Esophagus (tissue), 2 donors: ENCODE measurements at regions not wholly inside any gene's neighbourhood (a gene's known extent, or its start where the extent isn't known, plus 50 kb on each side); places are given as distances from the start of the nearest gene placed in this dataset.
"Not testable (repeated sequence)": the region's sequence is repeated elsewhere in the genome, so short reads cannot be mapped to it uniquely, and the experiment has no call there.

Experiments
- H3K27ac ChIP-seq, 2 donors: one replicate each; pipeline ENCODE4 v1.5.1; 2013; ENCODE audit warnings: low read depth in 2 of 2, mild to moderate bottlenecking in 2 of 2, inconsistent platforms in 1 of 2, low read length in 1 of 2, moderate library complexity in 1 of 2
- H3K27me3 ChIP-seq, 2 donors: one replicate each; pipeline ENCODE4 v1.6.1; 2013; ENCODE audit warnings: low read length in 2 of 2, control low read depth in 1 of 2, mild to moderate bottlenecking in 1 of 2; ENCODE audit not compliant: insufficient read depth in 2 of 2, control insufficient read depth in 1 of 2
- H3K36me3 ChIP-seq, 2 donors: one replicate each; pipeline ENCODE4 v1.6.1; 2013; ENCODE audit warnings: low read length in 1 of 2; ENCODE audit not compliant: control insufficient read depth in 2 of 2, insufficient read depth in 2 of 2
- H3K4me1 ChIP-seq, 2 donors: one replicate each; pipeline ENCODE4 v1.6.1; 2013; ENCODE audit warnings: low read length in 1 of 2; ENCODE audit not compliant: control insufficient read depth in 2 of 2, insufficient read depth in 2 of 2
- H3K4me3 ChIP-seq, 2 donors: one replicate each; pipeline ENCODE4 v1.5.1; 2013; ENCODE audit warnings: low read length in 2 of 2, mild to moderate bottlenecking in 2 of 2, low read depth in 1 of 2, moderate library complexity in 1 of 2
- H3K9me3 ChIP-seq, 2 donors: one replicate each; pipeline ENCODE4 v1.6.1; 2013; ENCODE audit warnings: mild to moderate bottlenecking in 2 of 2, low read depth in 1 of 2, low read length in 1 of 2, moderate library complexity in 1 of 2; ENCODE audit not compliant: control insufficient read depth in 2 of 2, insufficient read depth in 1 of 2
- WGBS, 2 donors: extraction: QIAGEN DNeasy Blood & Tissue Kit; methylation state at CpG; one replicate each; pipeline ENCODE4 v1.1.7; 2013; 5-methylcytosine and 5-hydroxymethylcytosine counted together
- donor health status: healthy with polysubstance abuse.
- donor health status: Bipolar disorder and iron deficiency.

DNA sequence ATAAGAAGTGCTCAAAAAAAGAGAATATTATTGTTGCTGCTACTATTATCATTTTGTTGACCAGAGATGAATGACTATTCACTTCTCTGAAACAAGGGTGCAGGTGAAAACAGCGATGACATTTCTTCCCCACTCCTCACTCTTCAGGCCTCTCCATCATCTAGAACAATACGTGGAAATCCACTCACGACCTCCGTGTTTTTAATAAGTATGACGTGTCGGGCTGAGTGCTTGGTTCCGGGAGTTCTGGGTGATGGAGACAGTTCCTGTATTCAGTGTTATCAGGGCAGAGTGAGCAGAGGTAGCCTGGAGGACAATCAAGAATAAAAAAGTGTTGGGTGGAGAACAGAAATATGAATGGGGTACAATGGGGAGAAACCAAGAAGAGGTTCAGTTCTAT, 130.0 kb upstream of the ZNF217 start:
- 85 to 92% methylated on average over 7 of the region's 7 CpGs for WGBS, 2 donors
- Histone ChIP-seq H3K27me3 (no peaks in the 10 kb centered on the region), H3K4me1 (no peaks in the 10 kb centered on the region), H3K27ac (no peak overlapping the region), H3K4me3 (no peak overlapping the region), H3K36me3 (no peaks in the 10 kb centered on the region), H3K9me3 (no peaks in the 10 kb centered on the region)

DNA sequence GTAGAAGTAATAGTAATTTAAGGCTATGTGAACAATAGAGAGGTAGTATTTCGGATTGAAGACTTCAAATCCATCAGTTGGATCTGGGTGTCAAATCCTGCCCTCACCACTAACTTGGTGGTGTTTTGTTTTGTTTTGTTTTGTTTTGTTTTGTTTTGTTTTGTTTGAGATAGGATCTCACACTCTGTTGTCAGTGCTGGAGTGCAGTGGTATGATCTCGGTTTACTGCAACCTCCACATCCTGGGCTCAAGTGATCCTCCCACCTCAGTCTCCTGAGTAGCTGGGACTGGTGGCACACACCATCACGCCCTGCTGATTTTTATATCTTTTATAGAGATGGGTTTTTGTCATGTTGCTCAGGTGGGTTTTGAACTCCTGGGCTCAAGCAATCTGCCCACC, 129.4 kb upstream of the ZNF217 start:
- H3K9me3 ChIP-seq, result no peaks in the 10 kb centered on the region
- no peaks in the 10 kb centered on the region for H3K4me1 ChIP-seq
- no peak overlapping the region for H3K4me3 ChIP-seq
- 89 to 91% methylated on average over 3 of the region's 3 CpGs for WGBS, 2 donors
- no peak overlapping the region for H3K27ac ChIP-seq
- no peaks in the 10 kb centered on the region for H3K36me3 ChIP-seq
- H3K27me3 ChIP-seq, result no peaks in the 10 kb centered on the region

DNA sequence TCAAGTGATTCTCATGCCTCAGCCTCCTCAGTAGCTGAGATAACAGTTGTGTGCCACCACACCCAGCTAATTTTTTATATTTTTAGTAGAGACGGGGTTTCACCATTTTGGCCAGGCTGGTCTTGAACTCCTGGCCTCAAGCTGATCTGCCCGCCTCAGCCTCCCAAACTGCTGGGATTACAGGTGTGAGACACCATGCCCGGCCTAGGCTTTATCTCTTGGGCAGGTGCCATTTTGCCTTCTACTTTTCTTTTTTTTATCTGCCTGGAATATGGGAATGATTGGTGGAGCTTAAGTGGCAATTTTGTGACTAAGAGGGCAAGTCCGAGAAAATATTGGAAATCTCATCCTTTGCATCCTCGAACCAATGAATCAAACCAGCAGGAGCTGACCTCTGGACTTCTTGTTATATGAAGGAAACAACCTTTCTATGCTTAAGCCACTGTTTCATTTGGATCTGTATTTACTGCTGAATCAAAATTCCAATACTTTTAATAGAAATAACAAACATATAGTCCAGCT, 128.9 kb upstream of the ZNF217 start:
- no peaks in the 10 kb centered on the region for H3K27me3 ChIP-seq
- no peaks in the 10 kb centered on the region for H3K36me3 ChIP-seq
- H3K27ac ChIP-seq, result no peak overlapping the region
- WGBS, 2 donors, result 87 to 94% methylated on average over 5 of the region's 5 CpGs
- no peak overlapping the region for H3K4me3 ChIP-seq
- no peaks in the 10 kb centered on the region for H3K4me1 ChIP-seq
- H3K9me3 ChIP-seq, result no peaks in the 10 kb centered on the region

DNA sequence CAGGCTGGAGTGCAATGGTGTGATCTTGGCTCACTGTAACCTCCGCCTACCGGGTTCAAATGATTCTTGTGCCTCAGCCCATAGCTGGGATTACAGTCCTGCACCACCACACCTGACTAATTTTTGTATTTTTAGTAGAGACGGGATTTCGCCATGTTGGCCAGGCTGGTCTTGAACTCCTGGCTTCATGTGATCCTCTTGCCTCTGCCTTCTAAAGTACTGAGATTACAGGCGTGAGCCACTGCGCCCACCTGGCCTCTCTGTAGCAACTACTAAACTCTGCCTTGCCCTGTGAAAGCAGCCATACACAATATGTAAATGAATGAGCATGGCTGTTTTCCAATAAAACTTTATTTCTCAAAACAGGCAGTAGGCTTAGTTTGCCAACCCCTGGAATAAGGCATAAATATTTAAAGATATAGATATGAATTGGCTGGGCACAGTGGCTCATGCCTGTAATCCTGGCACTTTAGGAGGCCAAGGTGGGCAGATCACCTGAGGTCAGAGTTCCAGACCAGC, 127.9 kb upstream of the ZNF217 start:
- H3K9me3 ChIP-seq, H3K27me3 ChIP-seq, H3K27ac ChIP-seq, H3K4me3 ChIP-seq, H3K4me1 ChIP-seq, H3K36me3 ChIP-seq: not testable (repeated sequence)
- 96 to 98% methylated on average over 6 of the region's 6 CpGs for WGBS, 2 donors

DNA sequence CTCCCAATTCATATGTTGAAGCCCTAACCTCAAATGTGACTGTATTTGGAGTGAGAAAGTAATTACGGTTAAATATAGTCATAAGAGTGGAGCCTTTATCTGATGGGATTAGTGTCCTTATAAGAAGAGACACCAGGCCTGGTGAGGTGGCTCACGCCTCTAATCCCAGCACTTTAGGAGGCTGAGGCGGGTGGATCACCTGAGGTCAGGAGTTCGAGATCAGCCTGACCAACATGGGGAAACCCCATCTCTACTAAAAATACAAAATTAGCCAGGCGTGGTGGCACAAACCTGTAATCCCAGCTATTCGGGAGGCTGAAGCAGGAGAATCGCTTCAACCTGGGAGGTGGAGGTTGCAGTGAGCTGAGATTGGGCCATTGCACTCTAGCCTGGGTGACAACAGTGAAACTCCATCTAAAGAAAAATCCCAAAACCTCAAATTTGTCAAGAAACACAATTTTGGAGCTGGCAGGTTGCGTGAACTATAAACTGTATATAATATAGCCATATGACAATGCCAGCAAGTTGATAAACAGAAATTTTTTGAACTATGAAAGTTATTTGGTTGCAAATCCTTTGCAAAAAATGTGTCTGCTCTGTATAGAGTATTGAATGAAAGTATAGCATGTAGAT, 125.6 kb upstream of the ZNF217 start:
- 84 to 86% methylated on average over 8 of the region's 8 CpGs for WGBS, 2 donors
- H3K4me3 ChIP-seq, H3K4me1 ChIP-seq, H3K27me3 ChIP-seq, H3K36me3 ChIP-seq, H3K27ac ChIP-seq, H3K9me3 ChIP-seq: not testable (repeated sequence)

DNA sequence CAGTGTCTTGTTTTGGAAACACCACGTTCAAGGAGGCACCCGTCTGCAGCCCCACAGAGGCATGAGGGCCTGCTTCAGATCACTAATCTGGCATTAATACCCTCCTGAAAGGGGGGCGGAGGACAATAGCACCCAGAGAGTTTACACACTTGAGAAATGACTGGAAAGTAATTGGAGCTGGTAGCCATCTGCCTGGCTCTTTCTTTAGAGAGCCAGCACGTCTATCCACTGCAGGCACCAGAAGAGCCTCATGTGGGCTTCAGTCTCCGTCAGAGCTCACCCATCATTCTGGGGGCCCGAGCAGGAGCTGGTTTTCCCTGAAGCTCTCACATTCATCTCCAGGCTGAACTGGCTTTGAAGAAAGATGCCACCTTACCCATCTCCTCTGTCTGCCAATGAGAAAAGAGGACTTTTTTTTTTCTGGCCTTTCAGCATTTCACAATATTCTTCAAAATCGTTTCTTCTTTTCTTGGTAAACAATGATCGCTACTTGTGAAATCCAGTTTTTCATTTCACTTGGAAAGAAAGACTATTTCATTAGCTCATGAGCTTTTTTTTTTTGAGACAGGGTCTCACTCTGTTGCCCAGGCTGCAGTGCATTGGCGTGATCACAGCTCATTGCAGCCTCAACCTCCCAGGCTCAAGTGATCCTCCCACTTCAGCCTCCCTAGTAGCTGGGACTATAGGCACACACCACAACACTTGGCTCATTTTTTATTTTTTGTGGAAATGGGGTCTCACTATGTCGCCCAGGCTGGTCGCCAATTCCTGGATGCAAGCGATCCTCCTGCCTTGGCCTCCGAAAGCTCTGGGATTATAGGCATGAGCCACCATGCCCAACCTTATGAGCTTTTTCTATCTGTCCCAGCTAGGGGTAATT, 124.7 kb upstream of the ZNF217 start:
- Histone ChIP-seq H3K27me3 (no peaks in the 10 kb centered on the region), H3K27ac (no peak overlapping the region), H3K4me3 (no peak overlapping the region), H3K9me3 (no peaks in the 10 kb centered on the region), H3K4me1 (peaks cover 0 to 3% of the 10 kb centered on the region in 2 donors), H3K36me3 (no peaks in the 10 kb centered on the region)
- WGBS, 2 donors, result 89 to 90% methylated on average over 13 of the region's 13 CpGs

DNA sequence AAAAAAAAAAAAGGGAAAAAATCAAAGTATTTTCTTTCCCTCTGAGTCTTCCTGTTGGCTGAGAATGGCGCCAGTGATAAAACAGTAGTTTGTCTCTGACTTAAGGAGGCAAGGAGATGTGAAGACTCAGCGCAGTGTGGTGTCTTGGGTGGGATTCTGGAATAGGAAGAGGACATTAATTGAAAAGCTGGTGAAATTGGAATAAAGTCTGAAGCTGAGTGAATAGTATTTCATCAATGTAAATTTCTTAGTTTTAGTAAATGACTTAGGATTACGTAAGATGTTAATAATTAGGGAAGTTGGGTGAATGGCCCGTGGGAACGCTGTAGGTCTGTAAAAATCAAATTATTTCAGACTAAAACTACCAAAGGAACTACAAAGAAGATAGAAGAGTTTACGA, 122.8 kb upstream of the ZNF217 start:
- Histone ChIP-seq H3K4me1 (peaks cover 0 to 3% of the 10 kb centered on the region in 2 donors), H3K9me3 (no peaks in the 10 kb centered on the region), H3K27ac (no peak overlapping the region), H3K36me3 (no peaks in the 10 kb centered on the region), H3K4me3 (no peak overlapping the region), H3K27me3 (no peaks in the 10 kb centered on the region)
- 90 to 92% methylated on average over 6 of the region's 6 CpGs for WGBS, 2 donors

DNA sequence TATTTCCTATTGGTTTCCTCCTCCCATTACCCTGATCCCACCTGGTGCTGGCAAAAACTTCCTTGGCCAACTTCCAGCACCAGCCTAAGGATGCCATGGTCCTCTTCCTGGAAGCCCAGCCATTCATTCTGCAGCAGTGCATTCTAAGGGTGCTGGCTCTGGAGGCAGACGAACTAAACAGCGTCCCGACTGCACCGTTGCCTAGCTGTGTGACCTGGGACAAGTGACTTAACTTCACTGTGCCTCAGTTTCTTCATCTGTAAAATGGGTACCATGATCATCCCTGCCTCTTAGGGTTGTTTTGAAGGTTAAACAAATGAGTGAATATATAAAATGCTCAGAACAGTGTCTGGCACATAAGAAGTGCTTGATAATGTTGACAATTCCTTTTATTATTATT, 120.9 kb upstream of the ZNF217 start:
- 94 to 95% methylated on average over 4 of the region's 4 CpGs for WGBS, 2 donors
- no peaks in the 10 kb centered on the region for H3K9me3 ChIP-seq

DNA sequence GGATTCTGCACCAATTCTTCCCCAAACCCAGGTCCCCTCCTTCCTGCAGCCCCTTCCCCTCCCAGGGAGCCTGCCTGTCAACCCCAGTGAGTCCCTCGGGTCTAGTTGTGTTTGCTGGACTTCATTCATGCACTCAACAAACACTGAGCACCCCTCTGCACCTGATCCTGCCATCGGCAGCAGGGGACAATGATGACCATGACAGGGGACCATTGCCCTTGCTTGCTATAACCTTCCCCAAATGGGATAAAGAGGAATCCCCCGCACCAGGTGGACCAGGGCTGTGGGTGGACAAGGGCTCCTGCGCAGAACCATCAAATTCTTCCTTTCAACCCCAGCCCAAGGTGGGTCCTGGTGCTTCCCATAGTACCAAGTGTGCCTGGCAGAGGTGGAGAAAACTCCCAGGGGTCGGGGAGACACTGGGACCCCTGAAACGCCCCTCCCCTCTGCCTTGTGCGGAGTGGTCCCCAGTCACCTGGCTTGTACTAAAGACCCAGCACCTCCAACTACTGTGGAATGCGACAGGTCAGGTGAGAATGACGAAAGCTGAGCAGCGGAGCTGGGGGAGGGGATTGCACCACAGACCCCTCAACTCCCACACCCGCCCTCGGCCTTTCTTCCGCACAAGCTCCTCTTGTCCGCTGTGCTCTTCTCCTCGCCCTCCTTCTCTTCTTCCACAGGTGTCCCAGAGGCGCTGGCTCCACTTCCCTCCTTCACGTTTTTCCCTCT, 119.9 kb upstream of the ZNF217 start:
- Histone ChIP-seq H3K4me1 (peaks cover 0 to 3% of the 10 kb centered on the region in 2 donors), H3K27ac (no peak overlapping the region), H3K9me3 (no peaks in the 10 kb centered on the region), H3K27me3 (no peaks in the 10 kb centered on the region), H3K36me3 (no peaks in the 10 kb centered on the region), H3K4me3 (no peak overlapping the region)
- WGBS, 2 donors, result 86 to 88% methylated on average over 17 of the region's 17 CpGs

More for the DNA sequence above, 120.9 kb upstream of the ZNF217 start:
- H3K4me1 ChIP-seq, result peaks cover 0 to 3% of the 10 kb centered on the region in 2 donors
- no peak overlapping the region for H3K4me3 ChIP-seq
- no peaks in the 10 kb centered on the region for H3K36me3 ChIP-seq
- no peaks in the 10 kb centered on the region for H3K27me3 ChIP-seq
- no peak overlapping the region for H3K27ac ChIP-seq
